ENCODE measurements at regions not wholly inside any gene's neighbourhood (a gene's known extent, or its start where the extent isn't known, plus 50 kb on each side); places are given as distances from the start of the nearest gene placed in this dataset.
"Not testable (repeated sequence)": the region's sequence is repeated elsewhere in the genome, so short reads cannot be mapped to it uniquely, and the experiment has no call there.

DNA sequence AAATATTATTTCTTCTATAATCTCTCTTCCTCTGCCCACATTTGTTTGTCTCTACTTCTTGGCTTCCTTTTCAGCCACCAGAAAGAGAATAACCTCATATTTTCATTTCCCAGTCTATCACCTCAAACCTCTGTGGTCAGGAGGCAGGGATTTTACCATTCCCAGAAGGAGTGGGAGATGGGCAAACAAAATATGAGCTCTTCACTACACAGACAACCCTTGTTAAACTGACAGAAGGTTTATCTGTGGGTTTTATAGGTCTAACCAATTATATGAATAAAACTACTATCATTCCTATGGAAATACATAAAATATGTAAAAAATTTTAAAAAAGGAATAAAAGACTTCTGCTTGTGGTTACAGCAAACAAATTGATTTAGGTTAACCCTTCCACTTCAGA, 160.0 kb upstream of the TRPC6 start:
- ATAC-seq (no peak), DNase-seq (ENCODE audit: low spot score) (no peak)

DNA sequence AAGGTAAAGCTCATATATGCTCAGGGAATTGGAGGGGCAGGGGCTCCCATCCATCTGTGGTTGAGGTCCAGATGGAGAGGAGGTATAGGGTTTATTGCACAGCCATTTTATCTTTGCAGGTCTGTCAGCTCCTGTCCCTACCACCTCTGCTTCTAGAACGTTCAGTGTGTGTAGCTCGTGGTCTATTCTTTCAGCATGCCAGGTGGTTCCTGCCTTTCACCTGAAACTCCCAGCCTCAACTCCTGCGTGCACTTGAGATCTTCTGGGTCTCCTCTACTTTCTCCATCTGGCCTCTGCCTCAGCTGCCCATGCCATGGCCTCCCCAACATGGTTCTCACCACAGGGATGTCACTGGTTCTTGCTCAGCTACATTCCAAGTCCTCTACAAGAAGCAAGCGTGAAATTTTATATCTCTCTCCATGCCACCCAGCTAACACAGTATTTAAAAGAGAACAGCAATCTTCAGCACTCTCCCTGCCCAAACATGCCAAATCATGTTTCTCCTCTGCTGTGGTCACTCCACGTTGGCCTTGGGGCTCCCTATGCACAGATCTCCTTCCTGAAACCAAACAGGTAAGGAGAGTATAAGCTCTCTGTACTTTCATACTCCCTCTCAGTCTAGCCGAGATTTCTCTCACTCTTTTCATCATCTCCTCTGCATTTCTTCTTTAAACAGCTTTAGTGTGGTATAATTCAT, 157.8 kb upstream of the TRPC6 start:
- no peak for DNase-seq (ENCODE audit: low spot score)
- ATAC-seq, result no peak

- ATAC-seq (no peak), DNase-seq (ENCODE audit: low spot score) (no peak)
Observed at GRCh38 chr11:101741061-101741460, 157.3 kb upstream of the TRPC6 start.

DNA sequence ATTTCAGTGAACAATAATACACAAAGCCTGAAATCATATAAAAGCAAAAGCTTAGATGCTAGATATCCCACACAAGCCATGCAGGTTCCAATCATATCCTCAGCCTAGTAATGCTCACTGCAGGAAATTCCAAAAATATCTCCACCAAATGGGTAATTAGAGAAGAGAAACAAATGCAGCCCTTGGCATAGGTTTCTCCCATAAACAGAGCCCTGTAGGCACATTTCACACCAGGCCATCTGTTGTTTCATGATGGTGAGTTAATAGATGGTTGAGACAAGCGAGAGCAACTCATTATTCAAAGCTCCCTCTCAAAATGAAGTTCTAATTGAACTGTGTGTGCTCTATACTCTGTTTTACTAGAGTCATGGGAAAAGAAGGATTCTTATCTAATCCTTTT, 154.6 kb upstream of the TRPC6 start:
- ATAC-seq (no peak), DNase-seq (ENCODE audit: low spot score) (no peak)

- ATAC-seq (no peak), DNase-seq (ENCODE audit: low spot score) (no peak)
Observed at GRCh38 chr11:101729406-101730078, 145.7 kb upstream of the TRPC6 start.

GRCh38 chr11:101727451-101727850, 143.6 kb upstream of the TRPC6 start:
- DNase-seq (ENCODE audit: low spot score), result no peak
- no peak for ATAC-seq

DNA sequence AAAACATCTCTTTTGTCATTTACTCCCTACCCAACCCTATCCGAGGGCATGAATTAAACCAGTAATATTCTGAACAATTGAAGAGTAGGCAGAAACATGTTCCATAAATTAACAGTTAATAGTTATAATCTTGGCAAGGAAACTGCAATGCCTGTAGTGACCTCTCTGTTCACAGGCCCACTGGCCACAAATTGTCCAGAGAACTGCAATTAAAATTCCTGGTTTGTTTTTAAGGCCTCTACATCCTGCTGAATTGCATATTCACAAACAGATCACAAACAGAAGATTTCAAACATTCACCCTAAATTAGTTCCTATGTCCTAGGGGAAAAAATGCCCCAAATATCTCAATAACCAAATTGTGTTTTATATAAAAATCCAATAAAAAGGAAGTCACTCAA, 143.2 kb upstream of the TRPC6 start:
- DNase-seq (ENCODE audit: low spot score), result no peak
- ATAC-seq, result no peak

- DNase-seq (ENCODE audit: low spot score) (no peak), ATAC-seq (no peak)
Observed at GRCh38 chr11:101723371-101723770, 139.6 kb upstream of the TRPC6 start.

DNA sequence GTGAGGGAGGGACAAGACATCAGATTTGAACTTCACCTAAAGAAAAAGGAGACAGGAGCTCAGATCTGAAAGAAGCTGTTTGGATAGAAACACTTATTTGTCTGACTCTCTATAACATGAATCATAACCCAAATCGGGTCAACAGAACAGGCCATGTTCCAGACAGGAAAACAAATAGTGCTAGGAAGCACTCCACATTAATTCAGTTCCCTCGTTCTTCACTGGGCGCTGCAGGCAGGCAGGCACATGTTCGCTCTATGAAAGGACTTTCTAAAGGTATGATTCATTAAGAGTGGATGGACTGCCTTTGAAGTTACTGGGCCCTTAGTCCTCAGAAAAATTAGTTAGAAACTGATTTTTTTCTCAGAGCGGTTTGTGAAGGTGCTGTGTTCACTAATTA, 137.5 kb upstream of the TRPC6 start:
- ATAC-seq (no peak), DNase-seq (ENCODE audit: low spot score) (no peak)

DNA sequence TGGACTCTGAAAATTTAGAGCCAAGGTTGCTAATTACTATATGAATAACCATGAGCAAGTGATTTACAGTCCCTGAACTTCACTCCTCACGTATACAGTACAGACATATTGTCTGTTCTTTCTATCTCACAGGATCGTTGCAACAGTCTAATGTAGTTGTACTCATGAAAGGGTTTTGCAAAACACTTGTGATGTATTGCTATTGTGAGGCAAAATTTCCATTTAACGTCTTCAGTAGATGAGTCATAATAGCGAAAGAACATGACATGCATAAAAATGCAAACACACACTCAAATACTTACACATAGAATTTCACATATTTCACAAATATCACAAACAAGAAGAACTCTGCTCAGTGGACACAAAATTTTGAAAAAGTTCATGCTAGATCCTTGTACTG, 134.6 kb upstream of the TRPC6 start:
- DNase-seq (ENCODE audit: low spot score), result no peak
- ATAC-seq, result no peak

DNA sequence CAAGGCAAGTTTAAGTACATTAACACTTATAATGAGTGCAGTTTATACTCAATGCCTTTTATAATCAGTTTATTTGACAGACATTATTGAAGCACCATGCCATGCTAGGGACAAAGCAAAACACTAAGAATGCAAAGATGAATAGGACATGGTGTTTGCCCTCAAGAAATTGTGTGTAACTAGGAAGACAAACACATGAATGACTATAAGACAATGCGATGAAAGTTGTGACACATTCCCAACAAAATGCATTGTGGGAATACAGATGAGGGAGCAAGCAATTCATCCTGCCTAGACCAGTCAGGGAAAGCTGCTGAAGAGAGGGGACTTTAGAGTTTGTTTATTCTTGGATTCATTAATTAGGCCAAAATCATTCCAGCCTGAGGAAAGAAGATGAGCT, 133.8 kb upstream of the TRPC6 start:
- DNase-seq (ENCODE audit: low spot score), result no peak
- ATAC-seq, result no peak

DNA sequence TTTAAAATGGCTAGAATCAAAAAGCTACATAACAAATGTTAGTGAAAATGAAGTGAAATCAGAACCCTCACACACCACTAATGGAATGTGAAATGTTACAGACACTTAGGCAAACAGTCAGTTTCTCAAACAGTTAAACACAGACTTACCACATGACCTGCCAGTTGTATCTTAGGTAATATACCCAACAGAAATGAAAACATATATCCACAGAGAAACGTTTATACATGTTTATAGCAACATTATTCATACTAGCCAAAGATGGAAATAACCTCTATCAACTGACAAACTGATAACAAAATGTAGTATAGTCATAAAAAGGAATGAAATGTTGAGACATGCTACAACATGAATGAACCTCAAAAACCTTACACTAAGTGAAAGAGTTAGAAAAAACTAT, 131.5 kb upstream of the TRPC6 start:
- ATAC-seq, result no peak
- no peak for DNase-seq (ENCODE audit: low spot score)

- ATAC-seq, result no peak
Observed at GRCh38 chr11:101707477-101707876, 123.7 kb upstream of the TRPC6 start.

DNA sequence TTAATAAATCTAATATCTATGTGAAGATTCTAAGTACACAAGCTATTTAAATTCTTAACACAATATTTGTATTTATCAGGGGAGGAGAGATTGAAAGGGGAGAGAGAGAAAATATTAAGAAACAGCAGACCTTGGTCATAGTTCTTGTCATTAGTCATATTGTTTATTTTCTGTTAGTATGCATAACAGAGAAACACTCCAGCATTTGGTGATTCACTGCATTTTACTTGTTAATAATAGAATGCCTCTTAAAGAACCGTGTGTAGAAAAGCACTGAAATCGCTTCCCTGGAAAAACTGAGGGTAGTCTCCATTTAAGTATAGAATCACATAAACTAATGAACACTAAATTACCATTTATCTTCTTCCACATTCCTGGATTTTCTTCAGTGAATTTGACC, 122.7 kb upstream of the TRPC6 start:
- ATAC-seq (no peak), DNase-seq (ENCODE audit: low spot score) (no peak)

More at GRCh38 chr11:101707477-101707876, 123.7 kb upstream of the TRPC6 start:
- DNase-seq (ENCODE audit: low spot score), result no peak

DNA sequence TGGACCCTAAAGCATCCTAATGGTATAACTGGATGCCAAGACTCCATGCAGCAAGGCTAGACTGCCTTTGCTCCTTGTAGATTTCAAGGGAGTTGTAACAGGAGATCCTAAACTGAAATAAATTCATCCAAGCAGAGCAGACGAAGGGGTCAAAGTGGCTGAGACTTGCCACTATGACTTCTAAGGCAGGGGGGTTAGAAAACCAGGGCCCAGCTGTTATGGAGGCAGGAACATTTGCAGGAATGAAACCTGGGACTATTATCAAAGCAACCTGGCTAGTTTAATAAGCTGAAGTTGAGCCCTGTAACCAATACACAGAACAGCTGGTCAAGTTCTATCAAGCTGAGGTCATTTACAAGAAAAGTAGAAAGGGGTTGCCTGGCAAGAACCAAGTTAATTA, 122.2 kb upstream of the TRPC6 start:
- DNase-seq (ENCODE audit: low spot score), result no peak
- ATAC-seq, result no peak

DNA sequence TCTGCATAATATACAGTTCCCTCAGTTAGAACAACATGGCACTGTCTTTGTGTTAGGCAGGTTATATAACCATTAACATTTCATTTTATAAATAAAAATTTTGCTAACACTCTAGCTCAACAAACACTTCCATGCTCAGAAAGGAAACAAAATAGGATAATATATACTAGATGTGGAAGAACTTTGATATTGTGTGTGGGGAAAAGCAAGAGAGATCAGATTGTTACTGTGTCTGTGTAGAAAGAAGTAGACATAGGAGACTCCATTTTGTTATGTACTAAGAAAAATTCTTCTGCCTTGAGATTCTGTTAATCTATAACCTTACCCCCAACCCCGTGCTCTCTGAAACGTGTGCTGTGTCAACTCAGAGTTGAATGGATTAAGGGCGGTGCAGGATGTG, 111.1 kb upstream of the TRPC6 start:
- DNase-seq (ENCODE audit: low spot score), result not testable (repeated sequence)

GRCh38 chr11:101692980-101693379, 109.2 kb upstream of the TRPC6 start:
- ATAC-seq (no peak), DNase-seq (ENCODE audit: low spot score) (no peak)

More for the DNA sequence above, 111.1 kb upstream of the TRPC6 start:
- not testable (repeated sequence) for ATAC-seq

GRCh38 chr11:101686514-101686913, 102.7 kb upstream of the TRPC6 start:
- DNase-seq (ENCODE audit: low spot score), result no peak
- ATAC-seq, result no peak

DNA sequence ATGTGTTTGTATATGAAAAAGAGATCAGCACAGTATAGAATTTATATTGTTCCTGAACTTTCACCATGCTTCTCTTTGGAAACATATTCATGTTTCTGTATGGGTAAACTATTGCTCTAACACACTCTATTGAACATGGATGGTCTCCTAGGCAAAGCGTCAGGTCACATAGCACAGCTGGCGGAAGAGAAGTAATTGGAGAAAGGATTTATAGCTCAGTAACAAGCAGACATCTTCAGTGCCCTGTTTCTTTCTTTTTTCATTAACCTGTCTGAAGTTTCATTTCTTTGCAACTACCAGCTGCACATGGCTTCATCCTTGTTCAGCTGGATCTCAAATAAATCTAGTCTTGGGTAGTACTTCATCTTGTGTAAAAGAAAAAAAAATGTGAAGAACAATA, 84.4 kb upstream of the TRPC6 start:
- ATAC-seq (no peak), DNase-seq (ENCODE audit: low spot score) (no peak)

DNA sequence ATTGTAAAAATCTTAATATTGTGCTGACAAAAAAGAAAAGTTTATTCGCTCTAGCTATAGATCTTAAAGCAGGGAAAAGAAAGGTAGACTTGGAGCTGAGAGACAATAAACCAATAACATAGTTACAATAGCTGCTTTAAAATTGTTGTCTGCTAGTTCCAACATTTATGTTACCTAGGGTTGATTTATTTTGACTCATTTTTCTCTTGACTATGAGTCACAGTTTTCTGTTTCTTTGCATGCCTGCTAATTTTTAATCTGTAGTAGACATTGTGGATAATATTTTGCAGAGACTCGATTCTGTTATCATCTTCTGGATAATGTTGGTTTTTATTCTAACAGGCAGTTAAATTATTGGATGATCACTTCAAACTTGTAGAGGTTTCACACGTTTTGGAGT, 83.1 kb upstream of the TRPC6 start:
- ATAC-seq (no peak), DNase-seq (ENCODE audit: low spot score) (no peak)

DNA sequence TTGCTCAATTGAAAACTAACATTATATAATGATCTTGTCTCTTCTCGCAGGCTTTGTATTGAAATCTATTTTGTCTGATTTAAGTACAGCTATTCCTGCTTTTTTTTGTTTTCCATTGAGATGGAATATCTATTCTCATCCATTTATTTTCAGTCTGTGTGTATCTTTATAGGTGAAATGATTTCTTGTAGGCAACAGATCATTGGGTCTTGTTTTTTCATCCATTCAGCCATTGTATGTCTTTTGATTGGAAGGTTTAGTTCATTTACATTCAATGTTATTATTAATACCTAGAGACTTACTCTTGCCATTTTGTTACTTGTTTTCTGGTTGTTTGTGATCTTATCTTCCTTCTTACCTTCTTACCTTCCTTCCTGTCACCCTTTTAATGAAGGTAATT, 77.8 kb upstream of the TRPC6 start:
- DNase-seq (ENCODE audit: low spot score), result no peak
- no peak for ATAC-seq

Measured in left lobe of liver (tissue), 2 donors.